ENCODE measurements at regions not wholly inside any gene's neighbourhood (a gene's known extent, or its start where the extent isn't known, plus 50 kb on each side); places are given as distances from the start of the nearest gene placed in this dataset.

GRCh38 chr20:10741060-10741459 lies 67.3 kb upstream of the JAG1 start:
- Histone ChIP-seq H3K9ac (ENCODE audit: low read length in 5 of 5) (no peak overlapping the region), H3K4me3 (ENCODE audit: low read depth in 1 of 5, low read length in 5 of 5) (no peak overlapping the region), H3K9me3 (ENCODE audit: control insufficient read depth in 5 of 5, low read length in 5 of 5) (no peaks in the 10 kb centered on the region), H3K36me3 (ENCODE audit: control insufficient read depth in 5 of 5, insufficient read depth in 5 of 5, low read length in 5 of 5) (no peaks in the 10 kb centered on the region), H3K27ac (ENCODE audit: low read depth, low read length) (no peak overlapping the region), H3K4me1 (ENCODE audit: control insufficient read depth in 5 of 5, insufficient read depth in 5 of 5, low read length in 5 of 5) (peaks cover 2 to 27% (median 21%) of the 10 kb centered on the region in 5 donors), H3K27me3 (ENCODE audit: control insufficient read depth in 5 of 5, insufficient read depth in 4 of 5, low read length in 5 of 5) (no peaks in the 10 kb centered on the region)

- no peaks in the 10 kb centered on the region for H3K36me3 ChIP-seq (ENCODE audit: control insufficient read depth in 5 of 5, insufficient read depth in 5 of 5, low read length in 5 of 5)
- H3K27ac ChIP-seq (ENCODE audit: low read depth, low read length) = no peak overlapping the region
- H3K4me1 ChIP-seq (ENCODE audit: control insufficient read depth in 5 of 5, insufficient read depth in 5 of 5, low read length in 5 of 5) = peaks cover 0 to 5% (median 3%) of the 10 kb centered on the region in 5 donors
- no peaks in the 10 kb centered on the region for H3K9me3 ChIP-seq (ENCODE audit: control insufficient read depth in 5 of 5, low read length in 5 of 5)
- no peaks in the 10 kb centered on the region for H3K27me3 ChIP-seq (ENCODE audit: control insufficient read depth in 5 of 5, insufficient read depth in 4 of 5, low read length in 5 of 5)
- H3K9ac ChIP-seq (ENCODE audit: low read length in 5 of 5) = no peak overlapping the region
- no peak overlapping the region for H3K4me3 ChIP-seq (ENCODE audit: low read depth in 1 of 5, low read length in 5 of 5)
Observed at GRCh38 chr20:10745790-10746189, 72.0 kb upstream of the JAG1 start.

GRCh38 chr20:10747019-10747418 lies 73.2 kb upstream of the JAG1 start:
- no peaks in the 10 kb centered on the region for H3K36me3 ChIP-seq (ENCODE audit: control insufficient read depth in 5 of 5, insufficient read depth in 5 of 5, low read length in 5 of 5)
- no peaks in the 10 kb centered on the region for H3K4me1 ChIP-seq (ENCODE audit: control insufficient read depth in 5 of 5, insufficient read depth in 5 of 5, low read length in 5 of 5)
- no peak overlapping the region for H3K4me3 ChIP-seq (ENCODE audit: low read depth in 1 of 5, low read length in 5 of 5)
- H3K27me3 ChIP-seq (ENCODE audit: control insufficient read depth in 5 of 5, insufficient read depth in 4 of 5, low read length in 5 of 5) = no peaks in the 10 kb centered on the region
- no peak overlapping the region for H3K27ac ChIP-seq (ENCODE audit: low read depth, low read length)
- H3K9me3 ChIP-seq (ENCODE audit: control insufficient read depth in 5 of 5, low read length in 5 of 5) = no peaks in the 10 kb centered on the region
- no peak overlapping the region for H3K9ac ChIP-seq (ENCODE audit: low read length in 5 of 5)

DNA sequence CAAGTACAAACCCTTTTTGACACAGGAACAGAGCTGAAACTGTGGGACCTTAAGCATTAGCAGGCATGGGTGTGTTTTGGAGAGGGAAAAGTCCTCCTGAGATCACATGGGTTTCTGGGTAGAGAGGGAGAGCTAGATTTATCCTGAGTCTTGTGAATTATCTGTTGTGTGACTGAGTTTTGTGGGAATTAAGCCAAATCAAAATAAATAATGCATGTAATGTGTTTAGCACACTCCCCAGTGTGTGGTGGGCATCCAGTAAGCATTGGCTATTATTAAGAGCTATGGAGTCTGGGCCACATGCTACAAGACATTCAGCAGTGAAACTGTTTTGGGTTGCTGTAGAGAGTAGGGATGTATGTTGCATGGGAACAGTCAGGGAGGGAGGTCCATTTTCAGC lies 75.3 kb upstream of the JAG1 start:
- H3K27ac ChIP-seq (ENCODE audit: low read depth, low read length) = no peak overlapping the region
- H3K4me3 ChIP-seq (ENCODE audit: low read depth in 1 of 5, low read length in 5 of 5) = no peak overlapping the region
- H3K4me1 ChIP-seq (ENCODE audit: control insufficient read depth in 5 of 5, insufficient read depth in 5 of 5, low read length in 5 of 5) = no peaks in the 10 kb centered on the region
- no peak overlapping the region for H3K9ac ChIP-seq (ENCODE audit: low read length in 5 of 5)
- H3K36me3 ChIP-seq (ENCODE audit: control insufficient read depth in 5 of 5, insufficient read depth in 5 of 5, low read length in 5 of 5) = no peaks in the 10 kb centered on the region
- no peaks in the 10 kb centered on the region for H3K9me3 ChIP-seq (ENCODE audit: control insufficient read depth in 5 of 5, low read length in 5 of 5)
- no peaks in the 10 kb centered on the region for H3K27me3 ChIP-seq (ENCODE audit: control insufficient read depth in 5 of 5, insufficient read depth in 4 of 5, low read length in 5 of 5)

- Histone ChIP-seq H3K4me3 (ENCODE audit: low read depth in 1 of 5, low read length in 5 of 5) (no peak overlapping the region), H3K9me3 (ENCODE audit: control insufficient read depth in 5 of 5, low read length in 5 of 5) (no peaks in the 10 kb centered on the region), H3K27ac (ENCODE audit: low read depth, low read length) (no peak overlapping the region), H3K9ac (ENCODE audit: low read length in 5 of 5) (no peak overlapping the region), H3K4me1 (ENCODE audit: control insufficient read depth in 5 of 5, insufficient read depth in 5 of 5, low read length in 5 of 5) (peaks cover 0 to 6% (median 0%) of the 10 kb centered on the region in 5 donors), H3K27me3 (ENCODE audit: control insufficient read depth in 5 of 5, insufficient read depth in 4 of 5, low read length in 5 of 5) (no peaks in the 10 kb centered on the region), H3K36me3 (ENCODE audit: control insufficient read depth in 5 of 5, insufficient read depth in 5 of 5, low read length in 5 of 5) (no peaks in the 10 kb centered on the region)
Observed at GRCh38 chr20:10752206-10752605, 78.4 kb upstream of the JAG1 start.

DNA sequence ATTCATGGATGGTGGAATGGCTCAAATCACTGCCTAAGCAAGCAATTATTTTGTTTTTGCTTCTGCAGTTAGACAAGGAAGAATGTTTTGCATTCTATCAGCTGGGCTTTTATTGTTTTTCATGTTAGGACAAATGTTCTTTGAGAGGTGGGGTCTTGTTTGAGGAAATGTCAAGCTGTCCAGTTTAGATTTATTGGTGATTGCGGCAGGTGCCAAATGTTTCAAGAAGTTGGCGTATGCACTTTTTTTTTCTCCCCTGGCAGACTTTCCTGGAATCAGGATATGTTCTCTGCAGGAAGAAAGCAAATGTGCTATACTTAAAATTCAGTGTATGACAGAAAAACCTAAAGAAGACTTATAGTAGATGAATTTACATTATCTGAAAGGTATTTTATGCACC lies 81.0 kb upstream of the JAG1 start:
- H3K27me3 ChIP-seq (ENCODE audit: control insufficient read depth in 5 of 5, insufficient read depth in 4 of 5, low read length in 5 of 5) = no peaks in the 10 kb centered on the region
- no peaks in the 10 kb centered on the region for H3K9me3 ChIP-seq (ENCODE audit: control insufficient read depth in 5 of 5, low read length in 5 of 5)
- H3K4me3 ChIP-seq (ENCODE audit: low read depth in 1 of 5, low read length in 5 of 5) = no peak overlapping the region
- no peak overlapping the region for H3K9ac ChIP-seq (ENCODE audit: low read length in 5 of 5)
- H3K27ac ChIP-seq (ENCODE audit: low read depth, low read length) = no peak overlapping the region
- H3K36me3 ChIP-seq (ENCODE audit: control insufficient read depth in 5 of 5, insufficient read depth in 5 of 5, low read length in 5 of 5) = no peaks in the 10 kb centered on the region
- H3K4me1 ChIP-seq (ENCODE audit: control insufficient read depth in 5 of 5, insufficient read depth in 5 of 5, low read length in 5 of 5) = peaks cover 0 to 6% (median 0%) of the 10 kb centered on the region in 5 donors

DNA sequence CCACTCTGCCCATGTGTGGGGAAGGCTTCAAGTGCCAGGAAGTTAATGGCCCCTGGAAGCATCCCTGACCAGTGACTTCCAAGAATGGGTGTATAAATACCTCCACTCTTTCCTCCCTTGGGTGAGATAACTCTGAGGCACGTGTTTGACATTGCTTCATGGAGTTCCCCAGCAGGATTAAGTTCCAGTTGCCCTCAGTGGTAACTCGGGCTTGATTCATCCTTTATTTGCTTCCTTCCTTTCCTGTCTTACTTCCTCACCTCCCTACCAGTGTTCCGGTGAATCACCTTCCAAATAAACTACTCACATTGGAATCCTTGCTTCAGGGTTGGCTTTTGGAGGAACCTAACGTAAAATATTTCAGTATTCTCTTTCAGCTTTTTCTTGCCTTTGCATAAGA lies 84.6 kb upstream of the JAG1 start:
- no peaks in the 10 kb centered on the region for H3K27me3 ChIP-seq (ENCODE audit: control insufficient read depth in 5 of 5, insufficient read depth in 4 of 5, low read length in 5 of 5)
- H3K36me3 ChIP-seq (ENCODE audit: control insufficient read depth in 5 of 5, insufficient read depth in 5 of 5, low read length in 5 of 5) = no peaks in the 10 kb centered on the region
- H3K4me3 ChIP-seq (ENCODE audit: low read depth in 1 of 5, low read length in 5 of 5) = no peak overlapping the region
- peaks cover 0 to 6% (median 0%) of the 10 kb centered on the region in 5 donors for H3K4me1 ChIP-seq (ENCODE audit: control insufficient read depth in 5 of 5, insufficient read depth in 5 of 5, low read length in 5 of 5)
- H3K9ac ChIP-seq (ENCODE audit: low read length in 5 of 5) = no peak overlapping the region
- H3K9me3 ChIP-seq (ENCODE audit: control insufficient read depth in 5 of 5, low read length in 5 of 5) = no peaks in the 10 kb centered on the region
- no peak overlapping the region for H3K27ac ChIP-seq (ENCODE audit: low read depth, low read length)

GRCh38 chr20:10761232-10761631 lies 87.4 kb upstream of the JAG1 start:
- Histone ChIP-seq H3K9me3 (ENCODE audit: control insufficient read depth in 5 of 5, low read length in 5 of 5) (no peaks in the 10 kb centered on the region), H3K36me3 (ENCODE audit: control insufficient read depth in 5 of 5, insufficient read depth in 5 of 5, low read length in 5 of 5) (no peaks in the 10 kb centered on the region), H3K27ac (ENCODE audit: low read depth, low read length) (no peak overlapping the region), H3K9ac (ENCODE audit: low read length in 5 of 5) (no peak overlapping the region), H3K4me3 (ENCODE audit: low read depth in 1 of 5, low read length in 5 of 5) (no peak overlapping the region), H3K4me1 (ENCODE audit: control insufficient read depth in 5 of 5, insufficient read depth in 5 of 5, low read length in 5 of 5) (no peaks in the 10 kb centered on the region), H3K27me3 (ENCODE audit: control insufficient read depth in 5 of 5, insufficient read depth in 4 of 5, low read length in 5 of 5) (no peaks in the 10 kb centered on the region)

DNA sequence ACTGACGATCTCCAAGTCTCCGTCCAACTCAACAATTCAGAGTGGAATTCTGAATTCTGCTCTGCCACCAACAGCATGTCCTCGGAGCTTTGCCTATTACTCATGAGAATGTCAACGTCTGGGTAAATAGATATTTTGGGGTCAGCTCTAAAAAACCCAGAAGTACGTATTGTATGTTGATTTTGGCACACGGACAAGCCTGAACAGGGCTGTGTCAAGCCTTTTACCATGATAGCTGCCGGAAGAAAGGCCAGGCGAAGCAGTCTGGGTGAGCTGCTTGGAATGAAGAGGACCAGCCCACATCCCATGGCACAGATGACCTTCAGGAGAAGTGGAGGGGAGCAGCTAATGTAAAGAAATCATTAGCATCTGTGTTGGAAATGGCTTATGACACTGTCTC lies 88.0 kb upstream of the JAG1 start:
- Histone ChIP-seq H3K27ac (ENCODE audit: low read depth, low read length) (no peak overlapping the region), H3K9me3 (ENCODE audit: control insufficient read depth in 5 of 5, low read length in 5 of 5) (no peaks in the 10 kb centered on the region), H3K4me3 (ENCODE audit: low read depth in 1 of 5, low read length in 5 of 5) (no peak overlapping the region), H3K4me1 (ENCODE audit: control insufficient read depth in 5 of 5, insufficient read depth in 5 of 5, low read length in 5 of 5) (no peaks in the 10 kb centered on the region), H3K36me3 (ENCODE audit: control insufficient read depth in 5 of 5, insufficient read depth in 5 of 5, low read length in 5 of 5) (no peaks in the 10 kb centered on the region), H3K27me3 (ENCODE audit: control insufficient read depth in 5 of 5, insufficient read depth in 4 of 5, low read length in 5 of 5) (no peaks in the 10 kb centered on the region), H3K9ac (ENCODE audit: low read length in 5 of 5) (no peak overlapping the region)

DNA sequence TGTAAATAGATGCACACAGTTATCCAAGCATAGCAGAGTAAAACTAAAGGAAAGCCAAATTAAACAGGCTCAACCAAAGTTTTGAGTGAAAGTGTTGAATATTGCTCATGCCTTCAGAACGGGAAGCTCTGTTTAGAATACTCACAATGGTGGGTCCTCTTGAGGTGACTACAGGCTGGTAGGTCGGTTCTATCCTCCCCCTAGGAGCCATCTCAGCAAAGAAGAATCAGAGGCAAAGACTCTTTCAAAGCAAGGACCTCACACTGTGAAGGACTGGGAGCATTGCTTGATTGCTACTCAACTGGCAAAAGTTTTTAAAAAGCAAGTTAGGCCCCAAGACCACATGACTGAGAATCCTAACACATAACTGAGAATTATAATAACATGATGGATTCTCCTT lies 88.4 kb upstream of the JAG1 start:
- Histone ChIP-seq H3K27me3 (ENCODE audit: control insufficient read depth in 5 of 5, insufficient read depth in 4 of 5, low read length in 5 of 5) (no peaks in the 10 kb centered on the region), H3K27ac (ENCODE audit: low read depth, low read length) (no peak overlapping the region), H3K9ac (ENCODE audit: low read length in 5 of 5) (no peak overlapping the region), H3K9me3 (ENCODE audit: control insufficient read depth in 5 of 5, low read length in 5 of 5) (no peaks in the 10 kb centered on the region), H3K4me1 (ENCODE audit: control insufficient read depth in 5 of 5, insufficient read depth in 5 of 5, low read length in 5 of 5) (no peaks in the 10 kb centered on the region), H3K36me3 (ENCODE audit: control insufficient read depth in 5 of 5, insufficient read depth in 5 of 5, low read length in 5 of 5) (no peaks in the 10 kb centered on the region), H3K4me3 (ENCODE audit: low read depth in 1 of 5, low read length in 5 of 5) (no peak overlapping the region)

DNA sequence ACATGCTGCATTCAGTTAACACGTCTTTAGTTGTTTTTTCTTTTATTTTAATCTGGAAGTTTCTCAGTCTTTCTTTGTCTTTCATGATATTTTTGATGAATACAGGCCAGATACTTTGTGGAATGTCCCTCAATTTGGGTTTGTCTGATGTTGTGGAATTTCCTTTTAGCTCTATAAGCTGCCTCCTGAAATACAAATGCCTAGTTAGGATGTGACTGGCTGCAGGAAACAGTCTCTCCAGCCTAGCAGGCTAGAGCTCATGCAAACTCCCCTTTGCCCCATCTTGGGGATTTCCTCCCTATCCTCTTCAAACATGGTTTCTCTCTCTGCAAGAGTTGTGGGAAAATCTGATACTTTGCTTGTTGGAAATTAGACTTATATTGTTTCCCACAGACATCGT lies 89.3 kb upstream of the JAG1 start:
- no peaks in the 10 kb centered on the region for H3K36me3 ChIP-seq (ENCODE audit: control insufficient read depth in 5 of 5, insufficient read depth in 5 of 5, low read length in 5 of 5)
- H3K4me1 ChIP-seq (ENCODE audit: control insufficient read depth in 5 of 5, insufficient read depth in 5 of 5, low read length in 5 of 5) = no peaks in the 10 kb centered on the region
- H3K9me3 ChIP-seq (ENCODE audit: control insufficient read depth in 5 of 5, low read length in 5 of 5) = no peaks in the 10 kb centered on the region
- no peak overlapping the region for H3K4me3 ChIP-seq (ENCODE audit: low read depth in 1 of 5, low read length in 5 of 5)
- no peaks in the 10 kb centered on the region for H3K27me3 ChIP-seq (ENCODE audit: control insufficient read depth in 5 of 5, insufficient read depth in 4 of 5, low read length in 5 of 5)
- no peak overlapping the region for H3K27ac ChIP-seq (ENCODE audit: low read depth, low read length)
- no peak overlapping the region for H3K9ac ChIP-seq (ENCODE audit: low read length in 5 of 5)

Data from subcutaneous abdominal adipose tissue (tissue), 5 donors.